Activated T-cell treated with anti-CD3 and anti-CD28 coated beads, Interleukin-2, amount 50 U/mL, for 48 hours (primary cell): ENCODE measurements at regions not wholly inside any gene's neighbourhood (a gene's known extent, or its start where the extent isn't known, plus 50 kb on each side); places are given as distances from the start of the nearest gene placed in this dataset.

ENCODE experiments used
- DNase-seq, 2 experiments: peaks; one replicate each; pipeline ENCODE4 v3.0.0-alpha.2; 2020

DNA sequence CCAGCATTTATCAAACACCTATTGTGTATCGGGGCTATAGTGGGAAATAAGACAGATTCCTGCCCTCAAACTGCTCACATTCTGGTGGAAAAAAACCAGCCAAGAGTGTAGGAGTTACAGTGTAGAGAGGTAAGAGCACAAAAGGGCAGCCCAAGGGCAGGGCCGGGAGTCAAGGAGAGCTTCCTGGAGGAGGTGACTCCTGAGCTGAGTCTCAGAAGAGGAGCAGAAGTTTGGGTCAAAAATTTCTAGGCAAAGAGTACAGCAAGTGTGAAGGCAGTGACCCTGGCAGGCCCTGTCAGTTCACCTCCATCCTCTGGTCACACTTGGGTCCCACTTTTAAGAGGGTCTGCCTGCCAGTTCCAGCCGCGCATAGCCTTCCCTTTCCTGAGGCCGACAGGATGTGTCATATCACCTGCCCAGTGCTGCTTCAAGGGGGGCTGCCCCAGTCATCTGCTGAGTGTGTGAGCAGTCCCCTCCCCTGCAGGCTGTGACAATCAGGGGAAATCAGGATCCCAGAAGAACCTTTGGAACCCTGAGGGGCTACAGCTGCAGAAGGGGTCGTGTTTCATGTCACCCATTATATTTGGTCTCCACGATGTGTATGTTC lies 118.4 kb downstream of the GLI2 start:
- no peak for DNase-seq

DNA sequence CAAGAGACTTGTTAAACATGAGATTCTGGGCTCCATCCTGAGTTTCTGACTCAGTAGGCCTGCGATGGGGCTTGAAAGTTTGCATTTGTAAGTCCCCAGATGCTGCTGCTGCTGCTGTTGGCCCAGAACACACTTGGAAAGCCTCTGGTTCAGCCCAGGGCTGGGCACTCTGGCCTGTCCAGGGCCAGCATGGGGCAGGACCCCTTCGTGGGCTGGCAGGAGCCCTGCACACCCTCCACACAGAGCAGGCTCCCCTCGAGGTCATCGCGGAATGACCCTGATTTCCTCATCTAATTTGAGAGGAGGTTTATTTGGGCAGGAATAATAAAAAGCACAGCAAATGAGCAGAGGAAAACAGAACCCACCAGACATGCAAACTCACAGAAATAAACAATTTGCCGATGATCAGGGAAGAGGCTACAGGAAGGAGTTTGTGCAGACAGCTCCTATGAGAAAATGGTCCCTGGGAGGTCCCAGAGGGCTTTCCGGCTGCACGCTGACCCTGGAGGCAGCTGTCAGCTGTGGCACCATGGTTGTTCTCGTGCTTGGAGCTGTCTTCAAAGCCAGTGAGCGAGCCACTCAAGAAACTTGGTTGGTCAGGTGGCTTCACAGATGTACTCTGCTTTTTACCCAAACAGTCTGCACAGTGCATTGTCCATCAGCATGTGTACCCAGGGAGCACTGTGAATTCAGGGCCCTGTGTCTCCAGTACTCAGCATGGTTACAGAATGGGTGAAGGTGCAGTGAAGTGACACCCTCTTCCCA lies 119.3 kb downstream of the GLI2 start:
- no peak for DNase-seq

DNA sequence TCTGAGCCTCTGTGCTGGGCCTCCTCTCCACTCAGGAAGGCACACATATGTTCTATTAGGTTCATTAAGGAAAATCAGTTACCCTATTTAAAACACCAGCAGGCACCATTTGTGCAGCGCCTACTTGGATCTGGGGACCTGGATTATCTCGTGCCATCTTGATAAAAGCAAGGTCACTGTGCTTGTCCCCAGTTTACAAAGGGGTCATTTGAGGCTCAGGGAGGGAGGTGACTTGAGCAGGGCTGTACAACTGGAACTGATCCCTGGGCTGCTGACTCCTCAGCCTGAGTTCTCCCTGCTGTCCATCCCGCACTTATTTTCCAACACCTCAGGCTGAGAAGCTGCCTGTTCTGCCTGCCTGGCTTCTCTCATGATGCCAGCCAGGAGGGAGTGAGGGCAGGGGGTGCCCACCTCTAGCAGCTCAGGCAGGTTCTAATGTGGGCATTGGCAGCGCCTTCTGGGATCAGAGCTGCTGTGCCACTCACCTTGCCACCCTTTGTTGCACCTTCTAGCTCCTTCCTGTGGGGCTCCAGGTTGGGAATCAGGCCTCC lies 120.3 kb downstream of the GLI2 start:
- DNase-seq = no peak

DNA sequence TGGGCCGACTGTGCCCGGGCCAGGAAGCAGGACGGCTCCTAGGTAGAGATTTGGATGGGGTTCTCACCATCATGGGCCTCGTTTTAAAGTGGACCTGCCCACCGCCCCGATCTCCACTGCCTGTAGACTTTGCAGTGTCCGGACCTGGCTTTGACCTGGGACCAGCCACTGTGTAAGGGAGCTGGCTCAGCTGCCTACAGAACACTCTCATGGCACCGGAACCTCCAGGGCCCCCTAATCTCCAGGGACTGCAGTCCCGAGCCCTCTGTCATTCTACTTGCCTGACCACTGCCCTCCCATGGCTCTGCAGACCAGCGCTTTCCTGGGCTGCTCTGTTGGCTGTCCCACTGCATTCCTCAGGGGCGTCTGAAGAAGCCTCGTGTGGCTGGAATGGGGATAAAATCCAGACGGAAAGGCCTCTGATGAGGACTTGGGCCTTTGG lies 120.8 kb downstream of the GLI2 start:
- no peak for DNase-seq

DNA sequence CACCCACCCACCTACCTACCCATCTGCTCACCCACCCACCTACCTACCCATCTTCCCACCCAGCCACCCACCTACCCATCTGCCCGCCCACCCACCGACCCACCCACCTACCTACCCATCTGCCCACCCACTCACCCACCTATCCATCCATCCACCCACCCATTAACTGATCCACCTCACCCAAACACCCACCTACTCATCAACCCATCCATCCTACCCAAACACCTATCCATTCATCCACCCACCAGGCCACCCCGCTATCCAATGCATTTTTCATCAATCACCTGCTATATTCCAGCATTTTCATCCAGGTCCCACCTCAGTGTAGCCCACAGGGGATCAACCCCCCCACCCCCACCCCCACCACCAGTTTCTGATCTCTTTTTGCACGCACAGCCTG lies 121.8 kb downstream of the GLI2 start:
- no peak for DNase-seq

DNA sequence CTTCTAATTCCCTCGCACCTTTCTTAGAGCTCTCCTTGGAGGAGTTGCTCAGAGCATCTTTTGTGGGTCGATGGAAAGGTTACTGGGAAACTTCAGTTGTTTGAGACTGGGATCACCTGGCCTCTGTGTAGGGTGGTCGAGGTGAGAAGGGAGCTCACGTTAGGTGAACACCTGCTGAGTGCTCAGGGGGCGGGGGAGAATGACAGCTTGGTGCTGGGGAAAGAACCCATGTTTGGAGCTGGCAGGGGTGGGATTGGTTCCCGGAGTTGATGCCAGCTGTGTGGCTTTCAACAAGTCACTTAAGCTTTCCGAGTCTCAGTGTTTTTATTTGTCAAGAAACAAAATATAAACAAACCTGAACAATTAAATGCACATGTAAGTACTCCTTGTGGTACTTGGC lies 122.3 kb downstream of the GLI2 start:
- no peak for DNase-seq

DNA sequence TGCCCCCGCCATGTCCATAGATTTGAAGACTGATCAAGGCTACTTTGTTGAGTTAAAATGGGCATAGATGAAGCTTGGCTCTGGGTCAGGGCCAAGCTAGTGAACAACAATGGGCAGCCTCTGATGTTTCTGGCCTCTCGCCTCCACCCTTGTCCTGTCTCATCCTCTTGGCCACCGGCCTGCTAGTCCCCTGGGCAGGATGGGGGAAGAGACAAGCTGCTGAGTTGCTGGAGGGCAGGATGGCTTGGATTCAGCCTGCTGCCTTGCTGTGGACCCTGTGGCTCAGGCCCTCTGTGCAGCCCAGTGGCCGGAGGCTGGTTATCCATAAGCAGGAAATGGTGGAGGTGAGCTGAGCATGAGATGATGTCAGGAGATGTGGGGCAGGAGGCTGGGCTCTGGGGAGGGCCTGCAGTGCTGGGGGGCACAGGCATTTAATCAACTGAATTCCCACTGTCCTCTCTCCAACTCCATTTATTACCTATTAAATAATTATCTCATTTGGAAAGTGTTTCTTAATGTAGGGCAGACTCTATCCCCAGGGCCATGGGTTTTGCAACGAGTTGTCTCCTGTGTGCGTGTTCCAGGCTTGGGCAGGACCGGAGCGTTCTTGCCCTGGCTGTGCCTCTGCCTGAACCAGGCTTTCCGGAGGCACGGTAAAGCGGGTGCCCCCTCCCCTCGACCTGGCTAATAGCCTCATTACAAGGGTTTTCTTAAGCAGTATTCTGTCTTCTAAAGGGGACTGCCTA lies 122.9 kb downstream of the GLI2 start:
- DNase-seq = no peak

DNA sequence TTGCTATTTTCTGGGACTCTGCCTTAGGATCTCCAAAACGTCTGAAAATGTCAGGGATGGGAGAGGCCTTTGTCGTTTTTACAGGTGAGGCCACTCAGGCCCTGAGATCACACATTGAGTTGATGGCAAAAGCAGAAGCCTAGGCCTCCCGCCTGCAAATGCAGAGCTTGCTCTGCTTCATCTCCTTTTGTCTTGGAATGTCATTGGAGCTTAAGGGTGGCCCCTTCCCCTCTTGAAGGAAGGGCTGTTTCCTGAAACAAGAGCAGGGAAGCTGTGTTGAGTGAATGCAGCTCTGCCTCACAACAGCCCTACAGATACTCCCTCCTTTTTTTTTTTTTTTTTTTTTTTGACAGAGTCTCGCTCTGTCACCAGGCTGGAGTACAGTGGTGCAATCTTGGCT lies 123.5 kb downstream of the GLI2 start:
- DNase-seq = no peak

DNA sequence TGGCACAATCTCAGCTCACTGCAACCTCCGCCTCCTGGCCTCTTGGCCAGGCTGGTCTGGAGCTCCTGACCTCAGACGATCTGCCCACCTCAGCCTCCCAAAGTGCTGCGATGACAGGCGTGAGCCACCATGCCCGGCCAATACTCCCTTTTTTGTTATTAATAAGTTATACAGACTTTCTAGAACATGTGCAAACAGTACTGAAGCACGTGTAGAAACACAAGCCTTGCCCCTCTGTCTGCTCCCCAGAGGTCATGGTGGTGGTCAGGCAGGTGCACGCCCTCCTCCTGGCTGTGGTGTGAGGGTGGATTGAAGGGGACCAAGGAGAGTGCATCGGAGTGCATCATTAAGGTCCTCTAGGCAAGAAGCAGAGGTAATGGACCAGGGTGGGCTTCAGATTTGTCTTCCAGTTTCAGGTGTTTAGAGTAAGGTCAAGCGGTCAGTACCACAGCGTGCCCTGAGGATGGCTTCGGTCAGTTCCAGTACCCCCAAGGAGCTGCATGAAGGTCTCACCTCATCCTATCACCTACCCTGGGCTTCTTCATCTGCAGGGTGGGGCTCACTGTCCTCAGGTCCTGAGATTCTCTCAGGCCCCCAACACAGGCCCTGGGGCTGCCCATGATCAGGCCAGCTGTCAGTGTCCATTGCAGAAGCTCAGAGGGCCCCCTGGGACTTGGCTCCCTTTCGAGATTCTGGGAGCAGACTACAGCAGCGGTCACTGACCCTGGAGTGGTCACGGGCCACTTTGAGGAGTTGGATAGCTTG lies 124.3 kb downstream of the GLI2 start:
- no peak for DNase-seq

DNA sequence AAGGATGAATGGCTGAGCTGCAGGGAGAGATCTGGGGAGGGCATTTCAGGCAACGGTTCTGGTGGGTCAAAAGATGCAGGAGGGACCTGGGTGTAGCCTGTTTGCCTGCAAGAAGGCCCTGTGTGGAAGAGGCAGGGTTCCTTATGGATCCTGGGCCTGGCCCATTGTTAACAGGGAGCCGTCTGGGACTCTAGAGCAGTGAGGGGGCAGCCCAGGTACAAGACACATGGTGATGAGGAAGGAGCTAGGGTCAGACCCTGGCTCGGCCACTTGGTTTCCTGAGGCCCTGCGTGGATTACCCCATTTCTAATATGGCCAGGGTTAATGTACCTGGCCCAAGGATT lies 124.9 kb downstream of the GLI2 start:
- DNase-seq = no peak

DNA sequence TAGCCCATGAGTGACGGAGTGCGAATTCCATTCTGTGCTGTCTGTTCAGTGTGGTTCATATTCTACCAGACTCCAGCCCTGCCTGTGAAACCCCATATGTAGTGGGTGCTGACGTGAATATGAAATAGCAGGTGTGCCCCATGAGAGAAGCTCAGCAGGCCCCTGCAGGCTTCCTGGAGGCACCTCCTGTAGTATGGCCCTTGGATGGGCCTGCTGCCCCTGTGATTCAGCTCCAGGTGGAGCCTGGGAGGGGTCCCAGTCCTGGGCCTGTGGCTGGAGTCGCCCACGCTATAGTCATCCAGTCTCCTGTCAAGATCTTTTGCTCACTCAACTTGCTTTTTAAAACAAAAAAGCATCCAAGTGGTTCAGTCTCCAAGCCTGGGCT lies 125.5 kb downstream of the GLI2 start:
- no peak for DNase-seq

DNA sequence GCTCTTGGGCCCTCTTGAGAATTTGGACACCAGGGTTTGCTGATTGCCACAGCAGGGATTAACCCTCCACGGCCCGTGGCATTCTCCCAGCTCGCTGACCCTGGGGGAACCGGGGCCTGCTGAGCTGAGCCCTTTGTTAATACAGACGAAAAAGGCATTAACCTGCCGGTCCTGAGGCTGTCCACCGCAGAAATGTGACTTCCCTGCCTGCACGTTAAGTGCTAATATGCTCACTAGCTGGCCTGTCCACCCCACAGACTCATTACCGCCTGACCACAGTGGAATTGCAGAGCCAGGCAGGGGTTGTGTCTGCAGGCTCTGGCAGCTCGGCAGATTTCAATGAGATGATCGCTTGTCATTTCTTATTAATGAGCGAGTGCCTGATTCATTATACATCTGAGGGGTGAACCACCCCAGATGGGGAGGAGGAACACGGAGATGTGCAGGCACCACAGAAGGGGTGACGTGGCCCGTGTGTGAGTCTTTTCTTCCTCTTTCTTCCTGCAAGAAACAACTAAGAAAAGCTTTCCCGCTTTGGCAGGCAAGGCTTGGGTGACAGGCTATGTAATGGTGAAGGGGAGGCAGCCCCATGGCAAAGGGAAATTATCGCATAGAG lies 126.0 kb downstream of the GLI2 start:
- DNase-seq = no peak

DNA sequence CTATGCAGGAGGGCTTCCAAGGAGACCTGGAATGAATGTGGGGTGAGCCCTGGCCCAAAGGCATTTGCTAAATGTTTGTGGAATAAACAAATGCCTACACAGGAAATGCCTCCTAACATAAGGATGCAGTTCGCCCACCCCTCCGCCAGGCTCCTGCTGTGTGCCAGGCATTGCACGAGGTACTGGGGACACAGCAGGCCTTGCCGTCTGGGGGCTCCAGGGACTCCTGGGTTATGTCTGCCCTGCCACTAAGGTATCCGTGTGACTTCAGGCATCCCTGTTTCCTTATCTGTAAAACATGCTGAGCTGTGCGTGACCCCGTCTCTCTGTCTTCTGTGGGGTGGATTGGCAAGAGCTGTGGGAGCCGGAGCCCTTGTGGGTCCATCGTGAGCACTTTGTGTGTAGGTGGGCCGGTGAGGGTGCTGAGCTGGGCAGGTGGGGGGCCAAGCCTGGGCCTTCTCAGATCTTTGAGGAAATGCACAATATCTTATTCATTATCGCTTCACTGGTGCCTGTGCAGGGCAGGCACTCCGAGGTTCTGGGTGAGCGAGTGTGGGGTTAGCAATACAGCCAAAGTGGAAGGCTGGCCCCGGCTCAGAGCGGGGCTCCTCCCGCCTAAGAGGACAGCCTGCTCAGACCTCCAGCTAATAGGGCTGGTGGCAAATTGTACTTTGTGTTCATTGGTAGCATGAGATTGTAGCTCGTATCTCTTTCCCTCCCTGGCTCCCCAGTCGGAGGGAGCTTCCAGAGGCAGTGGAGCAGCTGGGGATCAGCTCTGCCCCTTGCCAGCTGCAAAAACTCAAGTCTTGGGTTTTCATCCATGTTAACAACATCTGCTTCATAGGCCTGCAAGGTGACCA lies 126.8 kb downstream of the GLI2 start:
- DNase-seq = no peak

DNA sequence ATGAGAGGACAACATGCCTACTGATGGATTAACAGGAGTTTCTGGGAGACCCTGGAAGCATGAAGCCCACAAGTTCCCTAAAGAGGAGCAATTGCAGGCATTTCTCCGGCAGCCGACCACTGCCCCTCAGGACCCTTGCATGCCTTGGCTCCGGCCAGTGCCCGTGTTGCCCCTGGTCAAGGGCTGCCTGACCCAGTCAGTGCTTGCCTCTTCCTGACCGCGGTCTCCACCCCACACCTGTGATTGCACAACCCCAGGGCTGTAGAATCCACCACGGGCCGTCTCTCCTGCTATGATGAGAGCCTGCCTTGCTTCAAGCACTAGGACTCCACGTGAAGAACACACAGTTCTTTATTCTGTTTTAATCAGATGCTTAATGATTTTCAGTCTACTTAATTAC lies 127.5 kb downstream of the GLI2 start:
- DNase-seq = no peak

DNA sequence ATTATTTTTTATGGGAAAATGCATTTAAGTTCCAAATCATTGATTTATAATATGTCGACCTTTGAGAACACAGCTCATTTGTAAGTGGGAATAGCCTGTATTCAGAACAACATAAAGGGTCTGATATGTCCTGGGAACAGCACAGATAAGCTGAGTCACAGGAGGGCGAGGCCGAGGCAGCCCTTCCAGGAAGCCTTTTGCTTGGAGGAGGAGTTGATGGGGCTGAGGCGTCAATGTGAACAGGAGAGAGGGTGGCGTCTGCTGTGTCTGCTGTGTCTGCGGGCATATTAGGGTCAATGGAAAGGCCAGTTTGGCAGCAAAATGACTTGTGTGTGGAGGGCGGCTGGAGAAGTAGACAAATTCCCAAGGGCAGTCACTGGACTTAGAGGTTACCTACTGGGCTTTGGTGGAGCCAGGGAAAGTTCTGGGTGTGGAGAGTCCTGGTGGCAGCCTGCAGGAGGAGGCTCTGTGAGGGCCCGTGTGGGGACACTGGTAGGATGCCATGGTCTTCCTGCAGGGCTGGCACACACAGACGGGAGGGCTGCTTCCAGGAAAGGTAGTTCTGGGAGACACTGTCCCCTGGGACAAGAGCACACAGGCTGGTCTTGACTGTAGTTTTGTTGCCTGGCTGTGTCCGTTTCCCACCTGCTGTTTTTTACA lies 128.1 kb downstream of the GLI2 start:
- DNase-seq = no peak

DNA sequence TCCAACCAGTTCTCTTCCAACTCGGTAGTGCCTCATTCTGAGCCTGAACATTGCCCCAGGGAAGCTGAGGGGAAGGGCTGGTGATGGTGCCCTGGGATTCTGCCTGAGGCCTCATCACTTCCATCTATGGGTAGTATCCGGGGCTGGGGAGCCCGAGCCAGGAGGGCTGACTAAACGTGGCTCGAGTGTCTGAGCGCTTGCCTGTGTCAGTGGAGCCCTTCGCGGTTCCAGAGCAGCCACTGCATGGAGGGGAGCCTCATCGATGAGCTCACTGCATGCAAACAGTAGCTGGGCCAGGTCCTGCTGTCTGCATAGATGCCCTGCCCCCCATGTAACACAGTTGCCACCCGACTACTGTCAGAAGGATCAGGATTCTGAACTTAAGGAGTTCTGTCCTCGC lies 129.3 kb downstream of the GLI2 start:
- no peak for DNase-seq

DNA sequence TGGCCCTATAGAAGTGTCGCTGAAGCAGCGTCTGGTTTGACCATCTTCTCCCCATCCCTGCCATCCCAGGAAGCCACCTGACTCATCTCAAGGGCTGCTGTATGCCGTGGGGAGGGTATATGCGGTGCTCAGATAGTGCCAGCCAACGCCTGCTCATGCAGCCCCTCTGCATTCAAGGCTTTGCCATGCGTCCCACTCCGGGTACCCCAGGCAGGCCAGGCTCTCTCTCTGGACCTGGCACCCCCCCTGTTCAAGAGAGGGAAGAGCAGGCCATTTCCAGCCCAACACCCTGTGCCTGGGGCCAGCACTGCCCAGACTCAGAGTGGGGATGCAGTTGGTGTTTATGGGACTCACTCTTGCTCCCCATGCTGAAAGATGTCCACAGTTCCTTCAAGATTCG lies 130.0 kb downstream of the GLI2 start:
- DNase-seq = no peak

DNA sequence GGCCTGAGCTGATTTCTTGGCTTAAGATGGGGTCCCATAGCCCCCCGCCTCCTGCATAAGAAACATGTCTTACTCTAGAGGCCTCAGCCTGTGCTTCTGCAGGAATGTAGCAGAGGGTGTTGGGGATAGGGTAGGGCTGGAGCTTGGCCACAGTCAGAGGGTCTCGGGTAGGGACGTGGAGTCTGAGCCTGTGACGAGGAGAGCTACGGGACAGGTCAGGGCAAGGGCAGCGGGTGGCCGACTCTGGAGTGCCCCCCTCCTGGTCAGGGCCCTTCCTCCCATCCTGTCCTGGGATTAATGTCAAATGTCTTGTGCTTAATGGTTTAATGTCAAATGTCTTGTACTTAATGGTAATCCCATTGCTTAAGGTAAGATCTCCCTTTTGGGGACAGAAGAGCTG lies 130.4 kb downstream of the GLI2 start:
- DNase-seq = no peak

DNA sequence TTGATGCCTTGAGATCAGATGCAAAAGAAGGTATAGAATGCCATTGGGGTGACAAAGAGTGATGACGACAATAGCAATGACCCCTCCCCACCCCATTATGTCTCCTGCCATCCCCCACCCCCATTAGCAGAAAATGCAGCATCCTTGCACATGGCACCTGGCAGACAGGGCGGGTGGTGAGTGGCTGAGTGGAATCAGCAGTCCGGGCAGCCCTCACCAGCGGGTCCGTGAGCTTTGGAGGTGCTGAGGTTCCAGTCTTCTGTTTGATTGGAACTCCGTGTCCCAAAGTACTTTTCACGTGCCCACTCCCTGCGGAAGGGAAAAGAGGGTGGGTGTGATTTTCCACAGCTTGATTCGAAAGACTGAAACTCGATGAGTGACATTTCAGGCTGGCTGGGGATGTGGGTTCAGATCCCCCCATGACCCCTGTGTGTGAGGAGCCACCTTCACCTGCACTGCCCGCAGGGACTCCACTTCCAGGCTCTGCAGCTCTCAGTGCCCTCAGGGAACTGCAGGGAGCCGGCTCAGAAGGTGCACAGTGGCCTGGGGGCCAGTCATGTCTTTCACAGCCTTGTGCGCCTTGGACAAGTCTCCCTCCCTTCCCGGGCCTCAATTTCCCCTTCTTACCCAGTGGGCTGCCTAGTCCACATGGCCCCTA lies 130.9 kb downstream of the GLI2 start:
- no peak for DNase-seq
